Neural crest cell (in vitro differentiated cells): ENCODE measurements at regions not wholly inside any gene's neighbourhood (a gene's known extent, or its start where the extent isn't known, plus 50 kb on each side); places are given as distances from the start of the nearest gene placed in this dataset.

ENCODE experiments used
- DNase-seq: peaks from one replicate; pipeline ENCODE4 v3.0.0; 2021; ENCODE audit warnings: low read depth, mixed read lengths, low spot score
- H3K27ac Mint-ChIP-seq: one replicate; pipeline ENCODE4 v1.8.0; 2021; ENCODE audit warnings: mild to moderate bottlenecking, mixed read lengths; ENCODE audit not compliant: unreplicated experiment
- H3K27me3 Mint-ChIP-seq: 2 replicates; pipeline ENCODE4 v1.8.0; 2021; ENCODE audit warnings: low read depth, mild to moderate bottlenecking, mixed read lengths
- H3K36me3 Mint-ChIP-seq: 2 replicates; pipeline ENCODE4 v1.8.0; 2021; ENCODE audit warnings: low read depth, mild to moderate bottlenecking, mixed read lengths
- H3K4me1 Mint-ChIP-seq: 2 replicates; pipeline ENCODE4 v1.8.0; 2021; ENCODE audit warnings: mixed read lengths
- H3K4me3 Mint-ChIP-seq: one replicate; pipeline ENCODE4 v1.8.0; 2021; ENCODE audit warnings: mild to moderate bottlenecking, mixed read lengths
- H3K9me3 Mint-ChIP-seq: 2 replicates; pipeline ENCODE4 v1.8.0; 2021; ENCODE audit warnings: mixed read lengths
- TF ChIP-seq, protein P1 (sequence below): fragments of 200-600 bp; sonication (generic); conservative IDR thresholded peaks from 2 replicates; pipeline ENCODE4 v1.5.0; 2021; ENCODE audit warnings: antibody characterized with exemption, mild to moderate bottlenecking

GRCh38 chr5:139733698-139734538 lies 61.7 kb upstream of the PSD2 start:
- Mint-ChIP-seq H3K9me3 (no peaks in the 10 kb centered on the region), H3K4me1 (peaks cover 29% of the 10 kb centered on the region), H3K27ac (peak overlapping the region; percentile 99), H3K27me3 (no peaks in the 10 kb centered on the region), H3K4me3 (peak overlapping the region; percentile 74), H3K36me3 (no peaks in the 10 kb centered on the region)
- peak; percentile 51 for DNase-seq
- TF ChIP-seq, protein P1, sequence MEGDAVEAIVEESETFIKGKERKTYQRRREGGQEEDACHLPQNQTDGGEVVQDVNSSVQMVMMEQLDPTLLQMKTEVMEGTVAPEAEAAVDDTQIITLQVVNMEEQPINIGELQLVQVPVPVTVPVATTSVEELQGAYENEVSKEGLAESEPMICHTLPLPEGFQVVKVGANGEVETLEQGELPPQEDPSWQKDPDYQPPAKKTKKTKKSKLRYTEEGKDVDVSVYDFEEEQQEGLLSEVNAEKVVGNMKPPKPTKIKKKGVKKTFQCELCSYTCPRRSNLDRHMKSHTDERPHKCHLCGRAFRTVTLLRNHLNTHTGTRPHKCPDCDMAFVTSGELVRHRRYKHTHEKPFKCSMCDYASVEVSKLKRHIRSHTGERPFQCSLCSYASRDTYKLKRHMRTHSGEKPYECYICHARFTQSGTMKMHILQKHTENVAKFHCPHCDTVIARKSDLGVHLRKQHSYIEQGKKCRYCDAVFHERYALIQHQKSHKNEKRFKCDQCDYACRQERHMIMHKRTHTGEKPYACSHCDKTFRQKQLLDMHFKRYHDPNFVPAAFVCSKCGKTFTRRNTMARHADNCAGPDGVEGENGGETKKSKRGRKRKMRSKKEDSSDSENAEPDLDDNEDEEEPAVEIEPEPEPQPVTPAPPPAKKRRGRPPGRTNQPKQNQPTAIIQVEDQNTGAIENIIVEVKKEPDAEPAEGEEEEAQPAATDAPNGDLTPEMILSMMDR = no peak

GRCh38 chr5:139734539-139734916 lies 61.1 kb upstream of the PSD2 start:
- Mint-ChIP-seq H3K9me3 (no peaks in the 10 kb centered on the region), H3K4me3 (peak overlapping the region; percentile 74), H3K4me1 (peaks cover 33% of the 10 kb centered on the region), H3K27ac (peak overlapping the region; percentile 99), H3K27me3 (no peaks in the 10 kb centered on the region), H3K36me3 (no peaks in the 10 kb centered on the region)
- TF ChIP-seq, protein P1 = no peak
- DNase-seq = peak; percentile 41

GRCh38 chr5:139738193-139739149 lies 57.1 kb upstream of the PSD2 start:
- H3K36me3 Mint-ChIP-seq = no peaks in the 10 kb centered on the region
- H3K4me1 Mint-ChIP-seq = peaks cover 52% of the 10 kb centered on the region
- no peak for DNase-seq
- TF ChIP-seq, protein P1 = no peak
- no peaks in the 10 kb centered on the region for H3K27me3 Mint-ChIP-seq
- H3K9me3 Mint-ChIP-seq = no peaks in the 10 kb centered on the region
- H3K4me3 Mint-ChIP-seq = no peak overlapping the region
- no peak overlapping the region for H3K27ac Mint-ChIP-seq

DNA sequence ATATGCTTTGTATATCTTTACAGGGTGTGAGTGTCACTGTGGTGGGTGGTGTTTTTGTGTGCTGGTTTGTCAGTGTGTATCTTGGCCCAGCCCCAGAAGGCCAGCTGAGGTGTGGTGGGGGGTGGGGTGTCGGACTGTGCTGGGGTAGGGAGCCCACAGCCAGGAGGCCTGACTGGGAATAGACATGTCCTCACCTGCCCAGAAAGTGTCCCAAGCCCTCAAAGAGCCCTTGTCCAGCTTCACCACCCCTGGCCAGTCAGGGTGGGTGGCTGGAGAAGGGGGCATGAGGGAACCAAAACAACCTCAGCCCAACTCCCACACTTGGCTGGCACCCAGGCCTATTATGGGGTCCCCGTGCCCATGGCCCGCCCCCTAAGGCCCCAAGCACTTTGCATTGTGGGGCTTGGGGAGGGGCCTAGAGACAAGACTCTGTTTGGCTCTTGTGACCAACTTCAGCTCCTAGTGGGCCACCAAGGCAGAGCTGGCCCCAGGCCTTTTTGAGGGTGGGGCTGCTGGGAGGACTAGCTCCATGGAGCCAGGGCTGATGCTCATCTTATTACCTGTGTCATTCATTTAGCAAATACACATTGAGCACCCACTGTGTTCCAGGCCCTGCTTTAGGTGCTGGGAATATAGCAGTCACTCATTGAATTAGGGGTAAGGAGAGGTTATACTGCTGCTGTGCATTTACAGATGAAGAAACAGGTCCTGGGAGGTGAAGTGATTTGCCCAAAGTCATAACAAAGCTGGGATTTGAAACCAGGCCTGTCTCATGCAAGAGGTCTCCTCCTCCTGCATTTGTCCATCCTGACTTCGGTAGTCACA lies 56.2 kb upstream of the PSD2 start:
- Mint-ChIP-seq H3K36me3 (no peaks in the 10 kb centered on the region), H3K27me3 (no peaks in the 10 kb centered on the region), H3K9me3 (no peaks in the 10 kb centered on the region), H3K4me3 (no peak overlapping the region), H3K4me1 (peaks cover 44% of the 10 kb centered on the region), H3K27ac (no peak overlapping the region)
- no peak for DNase-seq
- TF ChIP-seq, protein P1 = no peak
